Upper lobe of right lung (tissue), 1 donor: ENCODE measurements at regions not wholly inside any gene's neighbourhood (a gene's known extent, or its start where the extent isn't known, plus 50 kb on each side); places are given as distances from the start of the nearest gene placed in this dataset.

Experiments
- ATAC-seq: fragments of 200-7000 bp; cut with Tn5 transposase; one replicate; pipeline ENCODE4 v1.9.1; 2020; ENCODE audit warnings: mild to moderate bottlenecking, moderate library complexity
- DNase-seq: peaks from one replicate; pipeline ENCODE4 v3.0.0-alpha.2; 2020
- H3K27ac ChIP-seq: fragments of 200-600 bp; one replicate; pipeline ENCODE4 v1.8.0; 2022
- H3K27me3 ChIP-seq: fragments of 200-600 bp; one replicate; pipeline ENCODE4 v1.8.0; 2022; ENCODE audit warnings: mild to moderate bottlenecking
- H3K36me3 ChIP-seq: fragments of 200-600 bp; one replicate; pipeline ENCODE4 v1.8.0; 2022
- H3K4me1 ChIP-seq: fragments of 200-600 bp; one replicate; pipeline ENCODE4 v1.8.0; 2022
- H3K4me3 ChIP-seq: fragments of 200-600 bp; one replicate; pipeline ENCODE4 v1.8.0; 2022; ENCODE audit warnings: mild to moderate bottlenecking
- H3K9me3 ChIP-seq: fragments of 200-600 bp; one replicate; pipeline ENCODE4 v1.8.0; 2022
- CTCF ChIP-seq: fragments of 200-600 bp; IDR thresholded peaks from one replicate; pipeline ENCODE4 v1.8.0; 2022; ENCODE audit warnings: antibody characterized with exemption
- intact Hi-C: fragments of 100-400 bp; cut with DNase I; formaldehyde crosslinking; loops from one replicate; pipeline ENCODE4 v1.11.0; 2022
- donor health status: DM: no; HTN: yes; CAD: no; lungs with severe emphysema.

DNA sequence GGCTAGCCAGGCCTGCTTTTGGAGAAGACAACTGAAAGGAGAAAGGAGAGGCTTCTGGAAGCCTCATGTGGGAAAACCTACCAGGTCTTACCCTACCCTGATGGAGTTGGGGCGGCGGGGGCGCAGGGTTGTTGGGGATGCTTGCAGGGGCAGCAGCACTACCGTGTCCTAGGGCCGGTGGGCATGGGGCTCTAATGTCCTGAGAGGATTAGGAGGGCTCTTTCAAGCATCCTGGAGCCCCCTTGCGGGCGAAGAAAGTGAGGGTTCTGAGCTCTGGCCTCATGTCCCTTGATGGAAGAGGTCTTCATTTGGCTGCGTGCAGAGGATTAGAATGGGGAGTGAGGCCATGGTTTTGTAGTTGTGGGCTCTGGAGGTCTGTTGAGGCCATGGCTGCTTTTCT, 86.9 kb upstream of the PITX1 start:
- DNase-seq (peak; percentile 51), ATAC-seq (no peak)
- TF ChIP-seq CTCF, result no peak
- Histone ChIP-seq H3K27me3 (no peaks in the 10 kb centered on the region), H3K27ac (no peak overlapping the region), H3K36me3 (no peaks in the 10 kb centered on the region), H3K4me1 (peaks cover 3% of the 10 kb centered on the region), H3K9me3 (no peaks in the 10 kb centered on the region), H3K4me3 (no peak overlapping the region)
- intact Hi-C loops, result no loop called here

DNA sequence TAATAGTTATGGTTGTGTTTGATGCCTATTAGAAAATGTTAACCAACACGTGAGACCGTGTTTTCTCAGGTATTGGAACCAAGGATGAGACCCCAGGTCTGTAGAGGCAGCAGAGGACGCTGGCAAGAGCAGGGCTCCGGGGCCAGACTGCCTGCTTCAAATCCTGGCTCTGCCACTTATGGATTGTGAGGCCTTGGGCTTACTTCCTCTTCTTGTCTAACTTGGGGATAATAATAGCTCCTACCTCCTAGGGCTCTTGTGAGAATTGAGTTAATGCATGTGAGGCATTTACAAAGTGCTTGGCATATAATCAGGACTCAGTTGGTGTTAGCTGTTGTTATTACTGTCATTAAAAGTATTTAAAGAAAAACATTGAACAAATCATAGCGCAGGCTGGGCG, 85.5 kb upstream of the PITX1 start:
- DNase-seq (no peak), ATAC-seq (no peak)
- no peaks in the 10 kb centered on the region for H3K9me3 ChIP-seq
- H3K36me3 ChIP-seq, result no peaks in the 10 kb centered on the region
- H3K4me1 ChIP-seq, result peaks cover 5% of the 10 kb centered on the region
- intact Hi-C loops, result no loop called here
- TF ChIP-seq CTCF, result no peak
- H3K27me3 ChIP-seq, result no peaks in the 10 kb centered on the region
- H3K4me3 ChIP-seq, result no peak overlapping the region
- H3K27ac ChIP-seq, result no peak overlapping the region

GRCh38 chr5:135117590-135117989, 83.6 kb upstream of the PITX1 start:
- DNase-seq (no peak), ATAC-seq (no peak)
- TF ChIP-seq CTCF, result no peak
- H3K27ac ChIP-seq, result no peak overlapping the region
- no peaks in the 10 kb centered on the region for H3K36me3 ChIP-seq
- intact Hi-C loops, result no loop called here
- H3K4me3 ChIP-seq, result no peak overlapping the region
- H3K4me1 ChIP-seq, result peaks cover 5% of the 10 kb centered on the region
- H3K27me3 ChIP-seq, result no peaks in the 10 kb centered on the region
- H3K9me3 ChIP-seq, result no peaks in the 10 kb centered on the region

DNA sequence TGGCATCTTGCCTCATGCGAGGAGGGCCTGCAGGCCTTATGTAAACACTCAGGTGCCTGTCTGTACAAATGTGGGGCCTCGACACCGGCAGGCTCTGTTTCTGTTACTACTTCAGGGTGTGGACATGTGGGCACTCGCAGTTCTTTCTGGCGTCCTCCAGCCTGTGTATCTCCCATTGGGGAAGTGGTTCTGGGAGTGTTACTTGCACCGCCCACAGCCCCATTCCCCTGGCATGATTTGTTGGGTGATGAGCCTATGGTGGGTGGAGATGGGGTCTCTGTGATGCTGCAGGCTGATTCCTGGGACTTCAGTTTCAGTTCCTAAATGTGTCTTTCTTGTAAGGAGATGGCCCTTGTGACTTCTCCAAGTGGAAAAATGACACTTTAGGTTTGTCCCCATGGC, 82.1 kb upstream of the PITX1 start:
- Histone ChIP-seq H3K36me3 (no peaks in the 10 kb centered on the region), H3K4me3 (no peak overlapping the region), H3K4me1 (peaks cover 5% of the 10 kb centered on the region), H3K9me3 (no peaks in the 10 kb centered on the region), H3K27ac (no peak overlapping the region), H3K27me3 (no peaks in the 10 kb centered on the region)
- no peak for TF ChIP-seq CTCF
- peak; percentile 82 for DNase-seq
- intact Hi-C loops, result no loop called here
- ATAC-seq, result peak; percentile 90

GRCh38 chr5:135115591-135115990, 81.6 kb upstream of the PITX1 start:
- Histone ChIP-seq H3K36me3 (no peaks in the 10 kb centered on the region), H3K9me3 (no peaks in the 10 kb centered on the region), H3K4me3 (no peak overlapping the region), H3K27me3 (no peaks in the 10 kb centered on the region), H3K27ac (no peak overlapping the region), H3K4me1 (peaks cover 5% of the 10 kb centered on the region)
- DNase-seq, result no peak
- intact Hi-C loops, result no loop called here
- no peak for TF ChIP-seq CTCF
- ATAC-seq, result no peak

GRCh38 chr5:135114759-135115158, 80.7 kb upstream of the PITX1 start:
- Histone ChIP-seq H3K4me3 (no peak overlapping the region), H3K9me3 (no peaks in the 10 kb centered on the region), H3K36me3 (no peaks in the 10 kb centered on the region), H3K27me3 (no peaks in the 10 kb centered on the region), H3K27ac (no peak overlapping the region), H3K4me1 (peaks cover 5% of the 10 kb centered on the region)
- no peak for TF ChIP-seq CTCF
- DNase-seq, result no peak
- intact Hi-C loops, result no loop called here
- ATAC-seq, result no peak
